ENCODE measurements at regions not wholly inside any gene's neighbourhood (a gene's known extent, or its start where the extent isn't known, plus 50 kb on each side); places are given as distances from the start of the nearest gene placed in this dataset.

DNA sequence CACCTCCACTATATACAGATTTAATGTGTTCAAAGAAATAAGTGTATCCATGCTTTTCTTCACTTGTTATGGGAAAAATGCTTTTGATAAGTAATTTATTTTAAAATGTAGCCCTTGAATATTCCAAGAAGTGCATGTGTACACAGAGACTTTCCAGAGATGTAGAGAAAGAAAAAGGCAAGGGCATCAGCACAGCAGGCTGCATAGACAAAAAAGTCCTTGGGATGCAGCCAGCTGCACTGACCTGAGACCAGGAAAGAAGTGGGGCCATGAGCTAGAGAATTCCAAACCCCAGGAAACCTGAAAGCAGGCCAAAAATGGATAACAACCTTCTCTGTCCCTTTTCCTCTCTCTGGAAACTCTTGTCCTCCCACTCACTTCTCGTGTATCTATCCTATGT is 51.6 kb upstream of the PRDM8 start:
- no peak for DNase-seq (ENCODE audit: low read depth)

DNA sequence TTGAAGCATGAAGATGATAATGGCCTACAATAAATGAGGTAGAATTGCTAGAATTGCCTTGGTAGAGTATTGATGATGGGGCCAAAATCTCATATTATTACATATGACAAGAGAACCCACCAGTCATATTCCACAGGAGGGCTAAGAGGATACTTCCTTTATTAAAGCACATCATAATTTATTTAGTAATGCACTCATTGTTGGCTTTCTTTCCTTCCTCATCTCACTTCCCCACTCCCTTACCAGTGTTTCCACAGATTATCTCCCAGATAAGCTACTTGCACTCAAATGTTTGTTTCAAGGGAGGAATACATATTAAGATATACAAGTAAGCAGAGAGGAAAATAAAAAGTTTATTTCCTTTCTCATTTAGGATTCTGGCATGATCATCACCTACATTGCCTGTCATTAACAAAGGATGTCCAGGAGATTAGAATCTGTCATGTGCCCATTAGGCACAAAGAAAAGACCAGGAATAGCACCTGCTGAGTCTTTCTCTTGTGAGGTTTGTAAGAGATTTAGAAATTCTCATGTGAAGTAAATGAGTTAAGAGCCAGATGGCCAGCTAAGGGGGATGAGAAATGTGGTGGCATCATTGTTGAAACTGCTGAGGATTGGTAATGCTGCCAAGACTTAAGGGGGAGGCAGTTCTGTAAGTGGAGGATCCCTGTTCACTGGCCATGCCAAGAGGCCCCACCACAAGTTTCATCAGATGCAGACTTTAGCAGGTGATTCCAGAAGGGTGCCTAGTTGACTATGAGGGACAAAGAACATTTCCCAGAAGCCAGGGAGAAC is 52.4 kb upstream of the PRDM8 start:
- DNase-seq (ENCODE audit: low read depth), result no peak

DNA sequence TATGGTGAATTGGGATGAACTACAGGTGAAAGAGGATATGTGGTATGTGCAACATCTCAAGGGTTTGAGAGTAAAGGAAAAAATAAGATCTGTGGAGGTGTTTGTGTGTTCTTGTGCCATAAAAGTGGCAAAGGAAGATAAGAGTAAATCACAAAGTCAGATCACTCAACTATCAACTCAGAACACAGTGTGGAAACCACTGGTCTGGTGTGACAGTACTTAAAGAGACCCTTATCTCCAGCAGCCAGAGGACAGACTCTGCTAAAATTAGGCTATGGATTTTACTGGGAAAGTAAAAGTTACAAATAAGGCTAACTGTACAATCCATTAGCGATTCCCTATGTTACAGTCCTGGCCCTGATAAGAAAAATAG is 54.0 kb upstream of the PRDM8 start:
- DNase-seq (ENCODE audit: low read depth), result no peak

DNA sequence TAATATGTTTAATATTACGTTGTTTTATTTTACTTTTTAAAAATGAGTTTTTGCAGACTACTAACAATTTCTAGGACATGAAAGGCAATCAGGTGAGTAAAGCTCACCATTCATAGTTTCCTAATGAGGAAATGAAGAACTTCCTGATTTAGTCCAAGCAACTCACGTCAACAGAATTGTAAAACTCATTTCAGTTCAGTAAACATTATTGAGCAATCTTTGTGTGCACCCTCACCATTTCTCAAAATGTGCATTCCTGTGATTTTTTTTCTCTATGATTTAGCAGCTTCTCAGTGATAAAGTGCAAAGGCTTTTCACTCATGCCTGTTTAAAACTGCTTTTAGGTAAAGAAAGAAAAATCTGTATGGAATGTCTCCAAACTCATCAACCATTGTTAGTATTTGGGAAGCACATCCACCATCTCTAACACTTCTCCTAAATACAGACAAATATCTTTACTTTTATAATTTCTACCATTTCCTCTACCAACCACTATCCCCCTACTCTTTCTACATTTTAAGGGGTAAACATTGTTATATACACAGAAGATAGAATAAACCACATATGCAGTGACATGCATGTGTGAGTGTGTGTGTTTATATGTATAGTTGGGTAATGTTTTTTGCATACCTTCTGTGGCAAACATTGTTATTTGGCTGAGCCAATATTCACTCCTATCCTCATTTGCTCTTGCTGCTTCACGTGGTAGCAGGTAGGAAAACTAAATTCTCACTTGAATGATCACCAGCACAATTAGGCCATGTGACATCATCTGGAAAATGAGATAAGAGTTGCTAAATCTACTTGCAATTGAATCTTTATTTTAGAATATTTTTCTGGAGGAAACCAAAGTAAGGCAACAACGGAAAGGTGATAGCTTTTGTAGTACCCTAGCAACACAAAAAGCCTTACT is 54.7 kb upstream of the PRDM8 start:
- no peak for DNase-seq (ENCODE audit: low read depth)

DNA sequence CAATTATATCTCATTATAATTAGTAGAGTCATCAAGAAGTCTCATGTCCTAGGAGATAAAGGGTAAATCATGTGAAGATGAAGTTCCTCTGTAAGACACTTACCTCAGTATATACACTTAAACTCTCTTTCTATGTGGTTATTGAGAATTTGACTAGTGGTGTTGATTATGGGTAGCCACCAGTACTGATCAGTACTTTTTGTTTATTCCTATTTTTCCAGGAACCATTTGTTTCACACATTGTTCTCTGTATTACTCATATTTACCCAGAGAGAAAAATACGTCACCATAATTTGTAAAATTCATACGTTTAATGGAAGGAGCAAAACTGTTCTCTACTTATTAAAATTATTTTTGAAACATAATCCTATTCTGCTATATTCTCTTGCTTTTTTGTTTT is 55.8 kb upstream of the PRDM8 start:
- no peak for DNase-seq (ENCODE audit: low read depth)

DNA sequence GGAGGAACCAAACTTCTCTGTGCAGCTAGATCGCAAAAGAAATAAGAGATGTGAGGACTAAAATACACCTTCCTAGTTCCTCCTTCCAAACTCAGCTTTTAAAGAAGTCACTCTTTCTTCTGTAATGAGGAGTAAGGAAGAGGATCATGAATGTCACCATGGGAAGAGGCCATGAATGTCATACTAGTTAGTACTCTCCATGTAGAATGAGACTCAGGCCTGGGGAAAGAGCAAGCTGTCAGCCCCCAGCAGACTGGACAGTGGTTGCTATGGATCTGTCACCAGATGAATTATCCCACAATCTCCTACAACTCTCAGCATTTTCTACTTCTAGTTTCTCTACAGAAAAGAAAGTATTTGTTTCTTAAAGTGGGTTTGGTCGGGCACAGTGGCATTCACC is 57.1 kb upstream of the PRDM8 start:
- DNase-seq (ENCODE audit: low read depth), result no peak

DNA sequence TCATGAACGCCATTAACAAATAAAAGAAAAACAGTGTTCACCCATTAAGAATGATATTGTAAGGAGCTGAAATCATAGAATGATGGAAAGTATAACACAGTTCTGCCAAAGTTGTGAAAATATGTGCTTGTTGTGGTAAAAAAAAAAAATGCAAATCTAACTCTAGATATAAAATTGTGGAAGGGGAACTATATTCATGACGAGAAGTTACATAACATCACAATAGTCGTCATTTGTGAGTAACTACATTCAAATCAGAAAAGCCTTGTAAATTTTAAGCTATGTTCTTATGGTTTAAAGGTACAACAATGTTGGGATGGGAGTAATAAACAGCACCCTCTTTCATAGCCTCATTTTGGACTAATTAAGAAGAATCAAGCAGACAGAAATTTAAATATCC is 57.6 kb upstream of the PRDM8 start:
- no peak for DNase-seq (ENCODE audit: low read depth)

DNA sequence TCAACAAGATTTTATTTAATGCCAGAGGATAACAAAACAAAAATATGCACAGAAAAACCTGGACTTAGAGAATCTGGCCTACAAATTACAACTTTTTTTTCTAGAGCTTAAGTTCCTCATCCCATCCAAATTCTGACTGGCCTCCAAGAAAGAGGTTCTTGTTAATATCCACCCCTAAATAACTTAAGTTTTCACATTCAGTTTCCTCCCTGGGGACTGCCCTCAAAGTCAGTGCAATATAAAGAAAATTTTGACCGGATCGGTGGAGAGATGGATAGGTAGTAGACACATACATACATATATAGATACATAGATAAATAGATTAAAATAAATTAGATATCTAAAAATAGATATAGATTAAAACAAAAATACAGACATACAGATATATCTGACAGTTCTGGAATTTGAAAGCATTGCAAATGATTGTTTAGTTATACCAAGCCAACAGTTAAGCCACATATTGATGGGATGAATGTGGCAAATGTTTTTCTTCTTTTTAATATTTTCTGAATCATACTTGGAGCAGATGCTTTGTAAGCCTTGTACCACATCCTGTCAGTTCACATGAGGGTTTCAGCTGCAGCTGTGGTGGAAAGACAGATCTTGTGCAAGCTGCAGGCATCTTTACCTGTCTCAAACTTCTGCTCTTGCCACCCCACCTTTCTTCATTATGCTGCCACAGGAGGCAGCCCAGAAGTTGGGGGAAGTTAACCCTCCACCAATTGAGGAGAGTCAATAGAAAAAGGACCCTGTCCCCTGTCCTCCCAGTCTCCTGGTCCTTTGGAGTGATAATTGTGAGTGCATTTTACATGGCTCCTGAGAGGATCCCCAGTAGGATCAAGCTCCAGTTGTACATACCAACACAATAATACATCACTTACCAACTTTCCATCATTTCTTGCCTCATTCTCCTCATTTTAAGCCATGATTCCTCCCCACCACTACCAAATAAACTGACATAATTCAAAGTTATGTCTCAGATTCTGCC is 58.5 kb upstream of the PRDM8 start:
- DNase-seq (ENCODE audit: low read depth), result peak; percentile 40

DNA sequence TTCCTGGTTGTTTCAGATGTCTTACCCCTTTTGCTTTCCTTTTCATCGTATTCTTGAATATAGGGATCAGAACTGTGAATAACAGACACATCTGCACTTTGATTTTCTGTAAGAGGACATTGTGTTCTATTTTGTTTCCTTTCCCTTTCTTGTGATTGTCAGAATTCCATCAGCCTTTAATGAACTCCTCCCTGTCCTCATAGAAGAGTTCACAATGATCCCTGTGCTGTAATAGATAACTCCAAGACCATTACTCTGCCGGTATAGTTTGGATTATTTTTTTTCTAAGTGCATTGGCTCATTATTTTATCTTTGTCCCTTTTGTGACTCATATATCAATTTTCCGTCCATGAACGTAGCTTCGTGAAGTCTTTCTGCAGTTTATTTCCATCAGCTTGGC is 59.7 kb upstream of the PRDM8 start:
- DNase-seq (ENCODE audit: low read depth), result no peak

DNA sequence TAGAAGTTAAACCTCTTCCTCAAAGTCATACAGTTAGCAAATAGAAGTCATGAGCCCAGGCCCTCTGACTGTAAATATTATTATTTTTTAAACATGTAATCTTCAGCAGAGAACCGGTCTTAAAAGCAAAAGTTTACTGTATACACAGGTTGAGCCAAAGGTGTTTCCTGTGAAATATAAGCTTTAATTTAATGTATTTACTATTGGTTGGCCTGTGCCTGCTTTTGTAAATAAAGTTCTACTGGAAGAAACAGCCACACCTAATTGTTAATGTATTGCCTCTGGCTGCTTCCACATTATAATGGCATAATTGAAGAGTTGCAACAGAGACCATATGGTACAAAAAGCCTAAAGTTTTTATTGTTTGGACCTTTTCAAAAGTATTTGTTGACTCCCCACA is 61.0 kb upstream of the PRDM8 start:
- no peak for DNase-seq (ENCODE audit: low read depth)

DNA sequence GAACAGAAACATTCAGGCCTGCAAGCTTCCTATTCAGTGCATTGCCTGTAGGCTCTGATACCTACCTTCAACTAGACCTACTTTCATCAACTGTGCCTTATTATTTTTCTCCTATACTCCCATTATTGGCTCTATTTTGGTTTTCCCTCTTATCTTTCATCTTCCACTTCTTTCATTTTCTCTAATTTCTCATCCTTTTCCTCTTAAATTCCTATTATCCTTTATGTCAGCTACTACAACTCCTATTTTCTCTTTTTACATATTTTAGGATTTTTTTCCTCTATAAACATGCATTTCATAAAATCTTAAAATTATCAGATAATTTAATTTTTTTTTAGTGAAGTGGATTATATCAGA is 61.6 kb upstream of the PRDM8 start:
- no peak for DNase-seq (ENCODE audit: low read depth)

DNA sequence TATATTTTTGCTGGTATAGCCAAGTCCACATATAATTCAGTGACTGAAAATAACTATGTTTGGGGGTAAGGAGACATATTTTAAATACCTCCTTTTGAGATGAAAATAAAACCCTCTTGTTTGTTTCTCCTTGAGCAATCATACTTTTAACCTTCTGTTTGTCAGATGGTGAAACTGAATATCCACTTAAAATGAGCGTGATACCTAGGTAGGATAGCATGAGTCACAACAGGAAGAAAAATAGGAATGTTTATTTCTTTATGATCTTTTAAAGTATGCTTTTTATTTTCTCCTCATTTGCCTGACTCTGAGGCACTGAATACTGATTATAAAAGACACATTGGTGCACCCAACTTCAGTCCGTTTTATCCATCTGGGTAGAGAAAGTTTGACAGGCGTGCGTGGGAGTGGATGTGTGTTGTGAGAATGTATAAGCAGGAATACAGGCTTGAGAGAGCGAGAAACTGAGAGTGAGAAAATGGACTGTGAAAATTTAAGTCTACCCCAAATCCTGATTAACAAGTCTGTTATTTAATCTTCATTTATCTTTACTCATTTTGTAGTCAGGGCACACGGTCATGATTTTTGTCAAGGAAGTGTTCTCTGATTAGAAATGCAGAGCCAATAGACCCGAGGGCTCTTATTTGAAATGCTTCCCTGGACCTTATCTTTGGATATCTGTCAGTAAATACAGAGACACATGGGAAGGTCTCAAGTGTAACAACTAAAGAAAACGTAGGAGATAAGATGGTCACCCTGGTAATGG is 62.1 kb upstream of the ANTXR2 start:
- no peak for DNase-seq (ENCODE audit: low read depth)

DNA sequence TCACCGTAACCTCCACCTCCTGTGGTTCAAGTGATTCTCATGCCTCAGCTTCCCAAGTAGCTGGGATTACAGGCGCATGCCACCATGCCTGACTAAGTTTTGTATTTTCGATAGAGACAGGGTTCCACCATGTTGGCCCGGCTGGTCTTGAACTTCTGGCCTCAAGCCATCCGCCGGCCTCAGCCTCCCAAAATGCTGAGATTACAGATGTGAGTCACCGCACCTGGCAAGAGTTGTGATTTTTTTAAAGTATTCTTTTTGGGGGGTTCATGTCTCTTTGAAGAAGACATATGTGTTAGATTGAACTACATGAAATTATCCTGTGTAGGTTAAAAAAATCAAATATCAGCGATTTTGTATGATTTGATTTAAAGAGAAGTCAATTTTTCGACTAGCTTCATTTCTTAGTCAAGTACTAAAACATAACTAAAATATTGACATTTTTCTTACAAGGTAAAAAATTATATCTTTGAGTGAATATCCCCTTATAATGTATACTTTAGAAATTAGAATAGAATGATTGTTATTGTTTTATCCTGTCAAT is 60.3 kb upstream of the ANTXR2 start:
- no peak for DNase-seq (ENCODE audit: low read depth)

DNA sequence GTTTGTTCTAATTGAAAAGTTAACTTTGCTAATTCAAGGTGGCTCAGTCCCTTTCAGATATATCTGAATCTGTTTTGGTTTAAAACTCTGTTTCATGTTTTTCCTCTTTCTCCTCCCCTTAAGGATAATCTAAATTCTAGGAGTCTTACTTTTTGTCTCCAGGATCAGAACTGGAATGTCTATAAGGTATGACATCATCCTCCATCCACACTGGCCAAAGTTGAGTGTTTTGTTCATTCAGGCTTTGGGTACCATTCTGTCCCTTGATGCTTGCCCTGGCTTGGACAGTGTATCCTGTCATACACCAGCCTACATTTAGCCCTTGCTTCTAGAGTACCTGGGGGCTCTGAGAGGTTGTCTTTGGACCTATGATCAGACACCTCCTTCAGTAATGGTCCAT is 56.8 kb upstream of the ANTXR2 start:
- DNase-seq (ENCODE audit: low read depth), result no peak

DNA sequence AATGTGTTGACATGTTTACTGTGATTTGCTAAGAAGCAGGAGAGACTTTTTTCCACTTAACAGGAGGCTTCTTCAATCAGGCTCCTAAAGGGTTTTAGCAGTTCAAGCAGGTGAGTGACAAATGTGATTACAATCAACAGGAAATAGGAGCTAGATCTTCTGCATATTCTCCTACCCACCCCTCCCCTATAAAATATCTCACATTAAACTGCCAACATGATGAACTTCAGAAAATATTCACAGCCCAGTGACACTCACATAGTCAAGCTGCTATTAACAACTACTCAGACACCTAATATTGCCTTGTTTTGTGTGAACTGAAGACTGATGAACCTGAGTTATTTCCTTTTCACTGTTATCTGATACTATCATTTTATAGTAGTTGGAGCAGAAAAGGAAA is 55.9 kb upstream of the ANTXR2 start:
- no peak for DNase-seq (ENCODE audit: low read depth)

DNA sequence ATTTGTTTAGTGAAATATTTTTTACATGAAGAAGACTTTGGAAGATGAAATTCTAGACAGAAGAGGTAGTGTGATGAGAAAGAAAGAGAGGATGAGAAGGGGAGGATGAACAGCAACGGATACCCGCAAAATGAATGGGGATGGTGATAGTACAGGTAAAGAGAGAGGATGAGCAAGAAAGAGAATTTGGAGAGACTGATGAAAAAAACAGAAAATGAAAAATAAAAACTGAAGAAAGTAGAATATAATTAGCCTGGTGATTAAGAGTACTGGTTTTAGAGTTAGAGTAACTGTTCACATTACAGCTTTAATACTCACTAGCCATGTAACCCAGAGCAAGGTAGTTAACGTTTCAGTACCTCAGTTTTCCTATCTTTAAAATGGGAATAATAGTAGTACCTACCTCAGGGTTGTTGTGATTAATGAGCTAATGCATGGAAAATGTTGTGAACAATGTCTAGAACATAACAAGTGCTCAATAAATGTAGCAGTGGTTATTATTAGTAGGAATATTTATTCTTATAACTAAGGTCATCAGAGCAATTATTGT is 54.9 kb upstream of the ANTXR2 start:
- DNase-seq (ENCODE audit: low read depth), result no peak

DNA sequence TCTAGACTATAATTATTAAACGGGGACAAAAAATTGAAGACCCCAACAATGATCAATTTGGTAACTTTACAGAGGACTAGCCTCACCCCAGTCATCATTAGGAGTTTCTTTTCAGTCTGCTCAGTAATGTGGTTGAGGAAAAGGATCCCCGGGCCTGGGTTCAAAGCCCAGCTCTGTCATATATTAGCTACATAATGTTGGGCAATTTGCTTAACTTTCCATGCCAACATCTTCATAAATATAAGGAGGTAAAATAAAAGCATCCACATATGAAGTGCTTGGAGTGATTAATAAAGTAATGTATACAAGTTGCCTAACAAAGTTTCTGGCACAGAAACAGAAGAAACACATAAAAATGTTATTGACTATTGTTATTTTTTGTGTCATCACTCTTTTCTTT is 53.4 kb upstream of the ANTXR2 start:
- DNase-seq (ENCODE audit: low read depth), result no peak

DNA sequence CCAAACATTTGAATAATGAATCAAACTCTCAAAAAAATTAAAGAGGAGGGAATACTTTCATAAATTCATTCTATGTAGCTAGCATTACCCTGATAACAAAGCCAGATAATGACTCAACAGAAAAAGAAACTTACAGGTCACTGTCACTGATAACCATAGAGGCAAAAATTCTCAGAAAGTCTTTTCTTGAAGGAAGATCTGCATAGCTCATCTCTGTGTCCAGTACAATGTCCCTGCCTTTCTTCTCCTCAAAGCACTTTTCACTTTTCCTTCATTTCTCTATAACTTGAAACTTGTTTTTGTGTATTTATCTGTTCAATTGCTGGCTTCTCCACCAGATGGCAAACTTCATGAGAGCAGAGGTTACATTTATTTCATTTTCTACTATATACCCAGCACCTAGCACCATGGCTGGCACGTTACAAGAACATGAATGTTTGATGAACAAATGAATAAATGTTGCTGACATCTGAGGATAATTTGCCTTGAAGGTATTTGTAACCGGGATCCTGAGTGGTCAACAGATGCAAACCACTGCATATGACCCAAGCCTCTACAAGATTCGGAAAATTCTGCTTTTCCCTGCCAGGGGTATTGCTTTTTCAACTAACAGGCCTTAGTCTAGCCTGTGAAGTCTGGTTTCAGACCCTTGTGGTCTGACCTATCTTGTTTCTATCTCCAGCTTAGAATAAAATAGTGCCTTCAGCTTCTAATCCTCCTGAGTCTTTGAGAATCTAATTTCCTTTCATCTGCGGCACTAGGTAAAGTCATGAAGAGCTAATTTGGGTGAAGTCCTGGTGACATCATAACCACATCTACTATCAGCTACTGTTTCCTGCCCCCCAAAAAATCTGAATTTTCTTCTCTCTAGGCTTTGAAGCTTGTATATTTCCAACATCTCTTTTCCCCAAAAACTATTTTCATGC is 52.5 kb upstream of the ANTXR2 start:
- DNase-seq (ENCODE audit: low read depth), result peak; percentile 17

All from T follicular helper cell (primary cell).